K562 (cell line): ENCODE measurements at regions not wholly inside any gene's neighbourhood (a gene's known extent, or its start where the extent isn't known, plus 50 kb on each side); places are given as distances from the start of the nearest gene placed in this dataset.

ENCODE experiments used
- ATAC-seq: fragments of 200-7000 bp; cut with Tn5 transposase; 3 replicates; pipeline ENCODE4 v1.9.1; 2020; ENCODE audit warnings: moderate library complexity
- BruUV-seq: library from RNA; stranded (reverse); fragments of 400-500 nt; replicated peaks from 2 replicates; lab custom pipeline; 2021; lab: Mats Ljungman, UMichigan
- CTCF ChIA-PET: fragments of 300-600 bp; formaldehyde crosslinking; extraction: SDS; loops from one replicate; lab custom pipeline; 2021; ENCODE audit warnings: low intra/inter-chr PET ratio; lab: Yijun Ruan, JAX
- POLR2A ChIA-PET: fragments of 300-600, 350-650 bp; sonication (Branson Sonifier 250); formaldehyde crosslinking; extraction: SDS; loops from one replicate; lab custom pipeline; 2021; ENCODE audit warnings: antibody characterized with exemption, inconsistent platforms; lab: Yijun Ruan, JAX
- DNase-seq, 4 experiments: peaks; one replicate each; pipeline versions ENCODE4 v3.0.0 to v3.0.0-alpha.2; 2011 to 2018; ENCODE audit warnings: low spot score in 3 of 4, mixed read lengths in 3 of 4; ENCODE audit errors: extremely low read depth in 1 of 4
- FAIRE-seq: peaks from 2 replicates; lab custom pipeline; 2011; peaks lifted over from hg19 to GRCh38; lab: Jason Lieb, UNC
- H2AFZ ChIP-seq: 2 replicates; pipeline ENCODE4 v1.6.0; 2011; ENCODE audit warnings: low read depth, low read length, control low read depth, inconsistent platforms
- H3K27ac ChIP-seq: fragments of 200-600 bp; 3 replicates; pipeline ENCODE4 v1.8.0; 2011; ENCODE audit warnings: low read depth, mild to moderate bottlenecking, control low read depth, inconsistent platforms, low read length, moderate library complexity, mixed read lengths; ENCODE audit errors: extremely low read depth
- H3K27me3 ChIP-seq, 2 experiments: fragments of 300-600 bp in 1 of 2; 2 replicates in 1 of 2; 3 replicates in 1 of 2; pipeline versions ENCODE4 v1.6.0 to v1.8.0; 2011; ENCODE audit warnings: inconsistent platforms in 2 of 2, low read length in 2 of 2, mild to moderate bottlenecking in 1 of 2, mixed read lengths in 1 of 2, moderate library complexity in 1 of 2; ENCODE audit not compliant: control insufficient read depth in 2 of 2, insufficient read depth in 2 of 2
- H3K36me3 ChIP-seq: fragments of 300-600 bp; 3 replicates; pipeline ENCODE4 v1.8.0; 2011; ENCODE audit warnings: mild to moderate bottlenecking, low read length, inconsistent platforms; ENCODE audit not compliant: control insufficient read depth, insufficient read depth
- H3K4me1 ChIP-seq, 2 experiments: fragments of 200-600 bp in 1 of 2; replicated peaks in 1 of 2; 2 replicates in 1 of 2; 3 replicates in 1 of 2; pipeline versions ENCODE4 v1.5.1 to v1.8.0; 2011; ENCODE audit warnings: inconsistent platforms in 2 of 2, low read length in 2 of 2, mild to moderate bottlenecking in 1 of 2, mixed read lengths in 1 of 2, moderate library complexity in 1 of 2; ENCODE audit not compliant: control insufficient read depth in 2 of 2, insufficient read depth in 2 of 2
- H3K4me2 ChIP-seq: 2 replicates; pipeline ENCODE4 v1.6.1; 2011; ENCODE audit warnings: low read length, control low read depth, inconsistent platforms, mixed read lengths; ENCODE audit not compliant: insufficient read depth
- H3K4me3 ChIP-seq: fragments of 200-600 bp; sonication (generic), shearing (Covaris generic); 2 replicates; pipeline ENCODE4 v1.5.1; 2016; ENCODE audit warnings: control low read depth, inconsistent platforms
- H3K79me2 ChIP-seq: fragments of 200-600 bp; 3 replicates; pipeline ENCODE4 v1.8.0; 2011; ENCODE audit warnings: low read length, inconsistent platforms; ENCODE audit not compliant: control insufficient read depth, insufficient read depth
- H3K9ac ChIP-seq, 2 experiments: 2 replicates each; pipeline versions ENCODE4 v1.6.0 to v1.6.1; 2011; ENCODE audit warnings: low read depth in 2 of 2, low read length in 2 of 2, control low read depth in 1 of 2, inconsistent platforms in 1 of 2, mild to moderate bottlenecking in 1 of 2, mixed read lengths in 1 of 2; ENCODE audit not compliant: insufficient read depth in 1 of 2
- H3K9me1 ChIP-seq: one replicate; pipeline ENCODE4 v1.6.0; 2011; ENCODE audit warnings: inconsistent platforms, mild to moderate bottlenecking, low read length, moderate library complexity; ENCODE audit not compliant: control insufficient read depth, insufficient read depth
- H3K9me3 ChIP-seq: replicated peaks from 2 replicates; pipeline ENCODE4 v1.5.1; 2011; ENCODE audit warnings: low read depth, low read length, inconsistent platforms; ENCODE audit not compliant: control insufficient read depth, insufficient read depth
- H4K20me1 ChIP-seq: replicated peaks from 2 replicates; pipeline ENCODE4 v1.6.1; 2011; ENCODE audit warnings: low read length, inconsistent platforms, mixed read lengths; ENCODE audit not compliant: control insufficient read depth, insufficient read depth
- ELF4 ChIP-seq: fragments of 450-650 bp; formaldehyde crosslinking; IDR thresholded peaks from 2 replicates; pipeline ENCODE4 v1.4.0; 2022; ENCODE audit warnings: missing genetic modification characterization
- LCOR ChIP-seq: sonication (generic); formaldehyde crosslinking; IDR thresholded peaks from 2 replicates; pipeline ENCODE4 v1.8.0; 2022; ENCODE audit warnings: mild to moderate bottlenecking, missing genetic modification reagents
- NELFE ChIP-seq: IDR thresholded peaks from 2 replicates; pipeline ENCODE4 v1.6.1; 2011; ENCODE audit warnings: mild to moderate bottlenecking; ENCODE audit not compliant: insufficient read depth, insufficient read length
- TCFL5 ChIP-seq: fragments of 250-450 bp; sonication (Bioruptor Pico); conservative IDR thresholded peaks from 2 replicates; pipeline ENCODE4 v1.6.1; 2021; ENCODE audit warnings: mild to moderate bottlenecking, moderate library complexity, matching md5 sums
- YY1 ChIP-seq, 3 experiments: IDR thresholded peaks; 2 replicates each; pipeline ENCODE4 v1.6.1; 2011; ENCODE audit warnings: low read length in 2 of 3, mild to moderate bottlenecking in 2 of 3, moderate library complexity in 2 of 3, borderline replicate concordance in 1 of 3, control low read depth in 1 of 3, low read depth in 1 of 3; ENCODE audit not compliant: insufficient read depth in 3 of 3, insufficient replicate concordance in 2 of 3, control insufficient read depth in 1 of 3, insufficient read length in 1 of 3; ENCODE audit errors: extremely low read depth in 1 of 3
- ZNF280A ChIP-seq: fragments of 450-650 bp; IDR thresholded peaks from 2 replicates; pipeline ENCODE4 v1.6.1; 2018; ENCODE audit warnings: mild to moderate bottlenecking, low read depth; ENCODE audit not compliant: partially characterized antibody
- WGBS: fragments of 100-300 bp; shearing (Covaris generic); methylation state at CpG from one replicate; pipeline ENCODE4 v1.1.6; 2016; ENCODE audit warnings: low coverage, mixed read lengths; ENCODE audit not compliant: insufficient coverage; ENCODE audit errors: missing lambda C conversion rate; 5-methylcytosine and 5-hydroxymethylcytosine counted together
- in situ Hi-C: fragments of 300-500 bp; cut with MboI; formaldehyde crosslinking; loops from 4 replicates; pipeline ENCODE4 v1.15.0; 2018; ENCODE audit warnings: inconsistent platforms, mixed read lengths
- intact Hi-C: fragments of 100-400 bp; cut with micrococcal nuclease; formaldehyde crosslinking; loops from 2 replicates; pipeline ENCODE4 v1.14.2; 2022
- TF ChIP-seq, protein P1 (sequence below), 2 experiments: fragments of 450-650 bp in 1 of 2; IDR thresholded peaks; 2 replicates each; pipeline ENCODE4 v1.6.1; 2011 to 2017; ENCODE audit warnings: low read depth in 2 of 2, antibody characterized with exemption in 1 of 2, borderline replicate concordance in 1 of 2, low read length in 1 of 2, mild to moderate bottlenecking in 1 of 2, mixed read lengths in 1 of 2; ENCODE audit not compliant: control insufficient read depth in 1 of 2
- TF ChIP-seq, protein P2 (sequence below): fragments of 450-650 bp; IDR thresholded peaks from 2 replicates; pipeline ENCODE4 v1.6.1; 2018; ENCODE audit not compliant: partially characterized antibody

- in situ Hi-C loops (no loop called here), intact Hi-C loops (no loop called here)
- H2AFZ ChIP-seq: no peak overlapping the region
- FAIRE-seq (no peak), DNase-seq (no peak), ATAC-seq (no peak)
- no peaks in the 10 kb centered on the region for H3K27me3 ChIP-seq
- H3K27ac ChIP-seq: no peak overlapping the region
- CTCF ChIA-PET: no interaction called here
- no peaks in the 10 kb centered on the region for H3K4me1 ChIP-seq
- no peaks in the 10 kb centered on the region for H3K9me1 ChIP-seq
- no peaks in the 10 kb centered on the region for H3K79me2 ChIP-seq
- H3K9ac ChIP-seq: no peak overlapping the region
- no peaks in the 10 kb centered on the region for H3K9me3 ChIP-seq
- POLR2A ChIA-PET: no interaction called here
- BruUV-seq: no TSS peak
- no peaks in the 10 kb centered on the region for H4K20me1 ChIP-seq
- TF ChIP-seq TCFL5 (CRISPR knock-in tag) (no peak), ELF4 (CRISPR knock-in tag) (no peak), YY1 (IDR thresholded peaks at IDR 0.05; ENCODE audit: borderline replicate concordance in 1 of 3, control insufficient read depth in 1 of 3, extremely low read depth in 1 of 3, insufficient read depth in 3 of 3, insufficient read length in 1 of 3, insufficient replicate concordance in 2 of 3, low read depth in 1 of 3, low read length in 2 of 3) (no peak), LCOR (CRISPR knock-in tag) (no peak), ZNF280A (no peak), NELFE (no peak)
- TF ChIP-seq, protein P1, sequence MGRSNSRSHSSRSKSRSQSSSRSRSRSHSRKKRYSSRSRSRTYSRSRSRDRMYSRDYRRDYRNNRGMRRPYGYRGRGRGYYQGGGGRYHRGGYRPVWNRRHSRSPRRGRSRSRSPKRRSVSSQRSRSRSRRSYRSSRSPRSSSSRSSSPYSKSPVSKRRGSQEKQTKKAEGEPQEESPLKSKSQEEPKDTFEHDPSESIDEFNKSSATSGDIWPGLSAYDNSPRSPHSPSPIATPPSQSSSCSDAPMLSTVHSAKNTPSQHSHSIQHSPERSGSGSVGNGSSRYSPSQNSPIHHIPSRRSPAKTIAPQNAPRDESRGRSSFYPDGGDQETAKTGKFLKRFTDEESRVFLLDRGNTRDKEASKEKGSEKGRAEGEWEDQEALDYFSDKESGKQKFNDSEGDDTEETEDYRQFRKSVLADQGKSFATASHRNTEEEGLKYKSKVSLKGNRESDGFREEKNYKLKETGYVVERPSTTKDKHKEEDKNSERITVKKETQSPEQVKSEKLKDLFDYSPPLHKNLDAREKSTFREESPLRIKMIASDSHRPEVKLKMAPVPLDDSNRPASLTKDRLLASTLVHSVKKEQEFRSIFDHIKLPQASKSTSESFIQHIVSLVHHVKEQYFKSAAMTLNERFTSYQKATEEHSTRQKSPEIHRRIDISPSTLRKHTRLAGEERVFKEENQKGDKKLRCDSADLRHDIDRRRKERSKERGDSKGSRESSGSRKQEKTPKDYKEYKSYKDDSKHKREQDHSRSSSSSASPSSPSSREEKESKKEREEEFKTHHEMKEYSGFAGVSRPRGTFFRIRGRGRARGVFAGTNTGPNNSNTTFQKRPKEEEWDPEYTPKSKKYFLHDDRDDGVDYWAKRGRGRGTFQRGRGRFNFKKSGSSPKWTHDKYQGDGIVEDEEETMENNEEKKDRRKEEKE (IDR thresholded peaks at IDR 0.05; ENCODE audit: borderline replicate concordance in 1 of 2, control insufficient read depth in 1 of 2, low read depth in 2 of 2, low read length in 1 of 2): no peak
- TF ChIP-seq, protein P2, sequence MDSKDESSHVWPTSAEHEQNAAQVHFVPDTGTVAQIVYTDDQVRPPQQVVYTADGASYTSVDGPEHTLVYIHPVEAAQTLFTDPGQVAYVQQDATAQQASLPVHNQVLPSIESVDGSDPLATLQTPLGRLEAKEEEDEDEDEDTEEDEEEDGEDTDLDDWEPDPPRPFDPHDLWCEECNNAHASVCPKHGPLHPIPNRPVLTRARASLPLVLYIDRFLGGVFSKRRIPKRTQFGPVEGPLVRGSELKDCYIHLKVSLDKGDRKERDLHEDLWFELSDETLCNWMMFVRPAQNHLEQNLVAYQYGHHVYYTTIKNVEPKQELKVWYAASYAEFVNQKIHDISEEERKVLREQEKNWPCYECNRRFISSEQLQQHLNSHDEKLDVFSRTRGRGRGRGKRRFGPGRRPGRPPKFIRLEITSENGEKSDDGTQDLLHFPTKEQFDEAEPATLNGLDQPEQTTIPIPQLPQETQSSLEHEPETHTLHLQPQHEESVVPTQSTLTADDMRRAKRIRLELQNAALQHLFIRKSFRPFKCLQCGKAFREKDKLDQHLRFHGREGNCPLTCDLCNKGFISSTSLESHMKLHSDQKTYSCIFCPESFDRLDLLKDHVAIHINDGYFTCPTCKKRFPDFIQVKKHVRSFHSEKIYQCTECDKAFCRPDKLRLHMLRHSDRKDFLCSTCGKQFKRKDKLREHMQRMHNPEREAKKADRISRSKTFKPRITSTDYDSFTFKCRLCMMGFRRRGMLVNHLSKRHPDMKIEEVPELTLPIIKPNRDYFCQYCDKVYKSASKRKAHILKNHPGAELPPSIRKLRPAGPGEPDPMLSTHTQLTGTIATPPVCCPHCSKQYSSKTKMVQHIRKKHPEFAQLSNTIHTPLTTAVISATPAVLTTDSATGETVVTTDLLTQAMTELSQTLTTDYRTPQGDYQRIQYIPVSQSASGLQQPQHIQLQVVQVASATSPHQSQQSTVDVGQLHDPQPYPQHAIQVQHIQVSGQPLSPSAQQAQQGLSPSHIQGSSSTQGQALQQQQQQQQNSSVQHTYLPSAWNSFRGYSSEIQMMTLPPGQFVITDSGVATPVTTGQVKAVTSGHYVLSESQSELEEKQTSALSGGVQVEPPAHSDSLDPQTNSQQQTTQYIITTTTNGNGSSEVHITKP: no peak
- WGBS: 0% methylated on average over 2 of the region's 2 CpGs
- no peak overlapping the region for H3K4me3 ChIP-seq
- no peak overlapping the region for H3K4me2 ChIP-seq
- H3K36me3 ChIP-seq: no peaks in the 10 kb centered on the region
These were observed 80.3 kb upstream of the KLHL1 start for GRCh38 chr13:70188567-70188966.
